C4-2B (cell line): ENCODE measurements at regions not wholly inside any gene's neighbourhood (a gene's known extent, or its start where the extent isn't known, plus 50 kb on each side); places are given as distances from the start of the nearest gene placed in this dataset.

ENCODE experiments used
- H3K27ac ChIP-seq: fragments of 450-650 bp; 2 replicates; pipeline ENCODE4 v1.5.1; 2017
- CTCF ChIP-seq: fragments of 450-650 bp; conservative IDR thresholded peaks from 2 replicates; pipeline ENCODE4 v1.5.1; 2017; ENCODE audit warnings: mild to moderate bottlenecking
- ZFX ChIP-seq: fragments of 450-650 bp; IDR thresholded peaks from 2 replicates; pipeline ENCODE4 v1.6.1; 2017

DNA sequence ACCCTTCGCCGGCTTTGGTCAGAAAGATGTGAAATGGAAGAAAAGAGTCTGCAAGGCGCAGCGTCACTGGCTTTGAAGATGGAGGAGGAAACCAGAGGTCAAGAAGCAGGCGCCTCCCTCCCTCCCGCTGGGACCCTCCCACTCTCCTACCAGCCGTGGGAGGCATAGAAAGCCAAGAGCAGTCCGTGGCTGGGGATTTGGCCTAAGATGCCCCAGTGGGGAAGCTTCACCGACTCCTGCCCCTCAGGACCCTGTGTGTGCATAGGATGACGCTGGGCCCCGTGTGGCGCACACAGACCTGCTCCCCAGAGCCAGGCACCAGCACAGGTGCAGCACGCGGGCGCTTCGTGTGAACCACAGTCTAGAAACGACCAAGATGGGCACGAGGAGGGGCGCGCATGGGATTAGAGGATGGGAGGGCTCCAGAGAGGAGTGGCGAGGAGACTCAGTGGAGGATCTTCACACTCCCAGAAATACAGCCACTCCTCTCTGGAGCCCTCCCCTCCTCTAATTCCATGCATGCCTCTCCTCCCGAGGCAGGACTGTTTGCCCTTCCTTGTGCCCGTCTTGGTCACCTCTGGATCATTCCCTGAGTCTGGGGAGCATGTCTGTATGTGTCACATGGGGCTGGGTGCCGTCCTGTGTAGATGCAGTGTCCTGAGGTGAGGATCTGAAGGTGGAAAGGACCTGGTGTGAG, 194.3 kb downstream of the TEX29 start:
- H3K27ac ChIP-seq = no peak overlapping the region
- TF ChIP-seq CTCF (no peak), ZFX (no peak)

DNA sequence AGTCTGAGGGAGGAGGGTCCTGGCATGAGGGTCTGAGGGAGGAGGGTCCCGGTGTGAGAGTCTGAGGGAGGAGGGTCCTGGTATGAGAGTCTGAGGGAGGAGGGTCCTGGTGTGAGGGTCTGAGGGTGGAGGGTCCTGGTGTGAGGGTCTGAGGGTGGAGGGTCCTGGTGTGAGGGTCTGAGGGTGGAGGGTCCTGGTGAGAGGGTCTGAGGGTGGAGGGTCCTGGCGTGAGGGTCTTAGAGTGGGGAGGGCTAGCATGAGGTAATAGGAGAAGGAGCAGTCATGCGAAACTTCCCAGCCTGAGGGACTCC, 194.8 kb downstream of the TEX29 start:
- no peak for TF ChIP-seq CTCF
- TF ChIP-seq ZFX = no peak
- H3K27ac ChIP-seq = no peak overlapping the region

- TF ChIP-seq ZFX (no peak), CTCF (no peak)
- no peak overlapping the region for H3K27ac ChIP-seq
Measured at GRCh38 chr13:111515635-111516034, 195.2 kb downstream of the TEX29 start.

- no peak overlapping the region for H3K27ac ChIP-seq
- TF ChIP-seq ZFX = no peak
Measured at GRCh38 chr13:111516712-111517640, 196.5 kb downstream of the TEX29 start.

GRCh38 chr13:111517641-111518010, 197.2 kb downstream of the TEX29 start:
- no peak for TF ChIP-seq ZFX
- no peak for TF ChIP-seq CTCF

GRCh38 chr13:111518161-111518792, 197.8 kb downstream of the TEX29 start:
- TF ChIP-seq CTCF (peak; percentile 52), ZFX (no peak)
- no peak overlapping the region for H3K27ac ChIP-seq

More at GRCh38 chr13:111517641-111518010, 197.2 kb downstream of the TEX29 start:
- H3K27ac ChIP-seq = no peak overlapping the region

GRCh38 chr13:111519041-111519440, 198.6 kb downstream of the TEX29 start:
- TF ChIP-seq CTCF (no peak), ZFX (no peak)
- H3K27ac ChIP-seq = no peak overlapping the region
